GM10248 (cell line): ENCODE measurements at regions not wholly inside any gene's neighbourhood (a gene's known extent, or its start where the extent isn't known, plus 50 kb on each side); places are given as distances from the start of the nearest gene placed in this dataset.

Experiments
- CTCF ChIA-PET: fragments of 300-600 bp; sonication (Branson Sonifier 250); formaldehyde crosslinking; extraction: SDS; loops from one replicate; lab custom pipeline; 2021; ENCODE audit warnings: antibody characterized with exemption; lab: Yijun Ruan, JAX
- POLR2A ChIA-PET: fragments of 350-650 bp; sonication (Branson Sonifier 250); formaldehyde crosslinking; extraction: SDS; loops from one replicate; lab custom pipeline; 2020; ENCODE audit warnings: antibody characterized with exemption; lab: Yijun Ruan, JAX
- DNase-seq: peaks from one replicate; pipeline ENCODE4 v3.0.0; 2012; ENCODE audit errors: extremely low spot score
- TF ChIP-seq, protein P1 (sequence below): IDR thresholded peaks from 2 replicates; pipeline ENCODE4 v1.5.1; 2012; ENCODE audit warnings: mild to moderate bottlenecking, low read depth; ENCODE audit errors: extremely low read depth, missing control alignments, control extremely low read depth

DNA sequence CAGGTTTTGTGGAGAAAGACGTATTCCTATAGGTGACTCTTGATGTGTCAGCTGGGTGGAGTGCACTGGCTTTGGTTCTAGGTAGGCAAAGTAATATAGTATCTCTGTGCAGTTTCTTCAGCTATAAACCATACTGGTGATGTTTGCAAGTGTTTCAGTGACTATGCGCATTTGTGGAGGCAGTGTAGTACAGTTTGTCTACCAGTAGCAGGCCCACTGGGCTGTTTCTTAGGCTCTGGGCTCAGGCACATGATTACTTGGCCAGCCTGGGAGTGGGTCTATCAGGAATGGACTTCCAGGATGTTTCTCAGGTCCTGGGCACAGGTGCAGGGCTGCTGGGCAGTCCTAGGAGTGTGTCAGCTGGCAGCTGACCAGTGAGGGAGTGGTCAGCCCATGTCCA lies 51.9 kb upstream of the INTU start:
- CTCF ChIA-PET: interaction anchor here (1.1 kb wide), 1 partner anchor 24 kb away, joined by 3 read pairs; no protein-coding TSS in a partner anchor
- POLR2A ChIA-PET: no interaction called here
- no peak for DNase-seq
- TF ChIP-seq, protein P1, sequence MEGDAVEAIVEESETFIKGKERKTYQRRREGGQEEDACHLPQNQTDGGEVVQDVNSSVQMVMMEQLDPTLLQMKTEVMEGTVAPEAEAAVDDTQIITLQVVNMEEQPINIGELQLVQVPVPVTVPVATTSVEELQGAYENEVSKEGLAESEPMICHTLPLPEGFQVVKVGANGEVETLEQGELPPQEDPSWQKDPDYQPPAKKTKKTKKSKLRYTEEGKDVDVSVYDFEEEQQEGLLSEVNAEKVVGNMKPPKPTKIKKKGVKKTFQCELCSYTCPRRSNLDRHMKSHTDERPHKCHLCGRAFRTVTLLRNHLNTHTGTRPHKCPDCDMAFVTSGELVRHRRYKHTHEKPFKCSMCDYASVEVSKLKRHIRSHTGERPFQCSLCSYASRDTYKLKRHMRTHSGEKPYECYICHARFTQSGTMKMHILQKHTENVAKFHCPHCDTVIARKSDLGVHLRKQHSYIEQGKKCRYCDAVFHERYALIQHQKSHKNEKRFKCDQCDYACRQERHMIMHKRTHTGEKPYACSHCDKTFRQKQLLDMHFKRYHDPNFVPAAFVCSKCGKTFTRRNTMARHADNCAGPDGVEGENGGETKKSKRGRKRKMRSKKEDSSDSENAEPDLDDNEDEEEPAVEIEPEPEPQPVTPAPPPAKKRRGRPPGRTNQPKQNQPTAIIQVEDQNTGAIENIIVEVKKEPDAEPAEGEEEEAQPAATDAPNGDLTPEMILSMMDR: no peak
